KG1 (cell line): ENCODE measurements at regions not wholly inside any gene's neighbourhood (a gene's known extent, or its start where the extent isn't known, plus 50 kb on each side); places are given as distances from the start of the nearest gene placed in this dataset.
"Not testable (repeated sequence)": the region's sequence is repeated elsewhere in the genome, so short reads cannot be mapped to it uniquely, and the experiment has no call there.

Experiments
- DNase-seq: peaks from one replicate; lab custom pipeline; 2025; lab: John Stamatoyannopoulos, UW

GRCh38 chr6:50899306-50899870, 80.7 kb downstream of the TFAP2B start:
- DNase-seq = no peak

GRCh38 chr6:50902260-50902659, 83.6 kb downstream of the TFAP2B start:
- no peak for DNase-seq

- DNase-seq = no peak
Measured at GRCh38 chr6:50905297-50905696, 86.6 kb downstream of the TFAP2B start.

GRCh38 chr6:50907565-50907964, 88.9 kb downstream of the TFAP2B start:
- DNase-seq = no peak

GRCh38 chr6:50913105-50913770, 94.6 kb downstream of the TFAP2B start:
- no peak for DNase-seq

GRCh38 chr6:50921378-50921777, 102.7 kb downstream of the TFAP2B start:
- DNase-seq = not testable (repeated sequence)

GRCh38 chr6:50921968-50922367, 103.3 kb downstream of the TFAP2B start:
- DNase-seq = no peak

GRCh38 chr6:50922579-50923525, 104.2 kb downstream of the TFAP2B start:
- DNase-seq = no peak

- DNase-seq = no peak
Measured at GRCh38 chr6:50924758-50925157, 106.1 kb downstream of the TFAP2B start.

- no peak for DNase-seq
Measured at GRCh38 chr6:50925548-50925947, 106.9 kb downstream of the TFAP2B start.

- no peak for DNase-seq
Measured at GRCh38 chr6:50925981-50926380, 107.3 kb downstream of the TFAP2B start.

- no peak for DNase-seq
Measured at GRCh38 chr6:50927800-50928199, 109.1 kb downstream of the TFAP2B start.

GRCh38 chr6:50929323-50929722, 110.7 kb downstream of the TFAP2B start:
- DNase-seq = no peak

- DNase-seq = no peak
Measured at GRCh38 chr6:50935442-50935841, 116.8 kb downstream of the TFAP2B start.

GRCh38 chr6:50936277-50936681, 117.6 kb downstream of the TFAP2B start:
- no peak for DNase-seq

GRCh38 chr6:50939931-50940330, 121.3 kb downstream of the TFAP2B start:
- no peak for DNase-seq

- no peak for DNase-seq
Measured at GRCh38 chr6:50945789-50946188, 127.1 kb downstream of the TFAP2B start.

- no peak for DNase-seq
Measured at GRCh38 chr6:50952092-50952907, 133.6 kb downstream of the TFAP2B start.

- DNase-seq = no peak
Measured at GRCh38 chr6:50956014-50956413, 137.3 kb downstream of the TFAP2B start.

- DNase-seq = no peak
Measured at GRCh38 chr6:50958148-50958697, 139.6 kb downstream of the TFAP2B start.

GRCh38 chr6:50959081-50959641, 140.5 kb downstream of the TFAP2B start:
- no peak for DNase-seq
